ENCODE measurements at regions not wholly inside any gene's neighbourhood (a gene's known extent, or its start where the extent isn't known, plus 50 kb on each side); places are given as distances from the start of the nearest gene placed in this dataset.
"Not testable (repeated sequence)": the region's sequence is repeated elsewhere in the genome, so short reads cannot be mapped to it uniquely, and the experiment has no call there.

DNA sequence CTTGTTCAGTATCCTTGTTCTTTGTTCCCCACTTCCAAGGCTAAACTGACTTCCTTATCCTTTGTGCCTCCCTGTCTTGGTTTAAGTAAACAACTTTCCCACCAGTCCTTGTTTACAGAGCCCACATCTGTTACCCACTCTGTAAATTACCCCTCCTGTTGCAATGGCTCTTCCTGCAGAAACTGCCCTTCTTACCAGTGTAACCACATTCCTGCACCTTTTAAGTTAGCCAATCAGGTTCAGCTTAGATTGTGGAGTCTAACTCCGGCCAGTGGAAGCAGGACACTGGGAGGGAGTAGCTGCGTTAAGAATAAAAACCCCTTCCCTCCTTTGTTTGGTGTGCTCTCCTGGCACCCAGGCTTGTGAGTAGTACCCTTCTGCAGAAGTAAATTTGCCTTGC, 360.9 kb downstream of the PRDM5 start:
- Histone ChIP-seq H3K4me1 (ENCODE audit: insufficient read depth, low read length) (no peaks in the 10 kb centered on the region), H3K9ac (ENCODE audit: low read depth, low read length) (no peak overlapping the region), H3K36me3 (ENCODE audit: insufficient read depth, low read length) (no peaks in the 10 kb centered on the region), H3K27ac (ENCODE audit: low read depth, low read length) (no peak overlapping the region), H3K9me3 (ENCODE audit: insufficient read depth, low read depth, low read length) (peaks cover 19% of the 10 kb centered on the region), H3K4me3 (ENCODE audit: low read length) (no peak overlapping the region), H3K27me3 (ENCODE audit: insufficient read depth, low read length) (no peaks in the 10 kb centered on the region)
- 98% methylated on average over 2 of the region's 2 CpGs for WGBS

DNA sequence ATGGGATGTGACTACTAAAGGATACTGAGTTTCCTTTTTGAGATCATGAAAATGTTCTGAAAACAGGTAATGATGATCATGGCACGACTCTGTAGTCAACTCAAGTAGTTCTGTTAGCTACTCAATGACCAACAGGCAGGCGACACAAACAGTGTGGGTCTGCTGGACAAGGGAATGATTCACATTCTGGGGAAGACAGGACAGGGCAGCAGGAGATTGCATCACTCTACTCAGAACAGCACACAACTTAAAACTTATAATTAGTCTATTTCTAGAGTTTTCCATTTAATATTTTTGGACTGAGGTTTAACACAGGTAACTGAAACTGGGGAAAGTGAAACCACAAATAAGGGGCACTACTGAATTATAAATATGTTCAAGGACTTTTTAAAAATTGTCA, 365.2 kb downstream of the PRDM5 start:
- Histone ChIP-seq H3K27ac (ENCODE audit: low read depth, low read length) (no peak overlapping the region), H3K36me3 (ENCODE audit: insufficient read depth, low read length) (no peaks in the 10 kb centered on the region), H3K9me3 (ENCODE audit: insufficient read depth, low read depth, low read length) (peaks cover 15% of the 10 kb centered on the region), H3K27me3 (ENCODE audit: insufficient read depth, low read length) (no peaks in the 10 kb centered on the region), H3K4me3 (ENCODE audit: low read length) (no peak overlapping the region), H3K4me1 (ENCODE audit: insufficient read depth, low read length) (no peaks in the 10 kb centered on the region), H3K9ac (ENCODE audit: low read depth, low read length) (no peak overlapping the region)
- 91% methylated on average over 2 of the region's 2 CpGs for WGBS

DNA sequence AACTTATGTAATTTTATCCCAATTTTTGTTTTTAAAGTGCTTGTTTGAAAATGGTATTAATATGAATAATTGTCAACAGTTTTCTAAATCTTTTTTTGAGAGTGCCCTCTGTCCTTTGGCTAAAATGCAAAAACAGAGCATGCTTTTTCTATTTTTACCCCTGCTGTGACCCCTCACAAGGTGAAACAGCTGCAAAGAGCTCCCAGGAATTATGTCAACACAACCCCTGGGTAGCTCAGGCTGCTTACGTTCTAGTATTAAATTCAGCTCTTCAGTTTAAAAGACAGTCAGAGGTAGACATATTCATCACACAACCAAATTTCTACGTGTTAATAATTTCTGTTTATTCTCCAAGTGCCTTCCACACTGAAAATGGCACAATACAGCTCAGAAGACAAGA, 367.5 kb downstream of the PRDM5 start:
- Histone ChIP-seq H3K27me3 (ENCODE audit: insufficient read depth, low read length) (no peaks in the 10 kb centered on the region), H3K9ac (ENCODE audit: low read depth, low read length) (no peak overlapping the region), H3K27ac (ENCODE audit: low read depth, low read length) (no peak overlapping the region), H3K4me3 (ENCODE audit: low read length) (no peak overlapping the region), H3K36me3 (ENCODE audit: insufficient read depth, low read length) (no peaks in the 10 kb centered on the region), H3K4me1 (ENCODE audit: insufficient read depth, low read length) (no peaks in the 10 kb centered on the region), H3K9me3 (ENCODE audit: insufficient read depth, low read depth, low read length) (no peaks in the 10 kb centered on the region)
- 63% methylated on average over 2 of the region's 2 CpGs for WGBS

DNA sequence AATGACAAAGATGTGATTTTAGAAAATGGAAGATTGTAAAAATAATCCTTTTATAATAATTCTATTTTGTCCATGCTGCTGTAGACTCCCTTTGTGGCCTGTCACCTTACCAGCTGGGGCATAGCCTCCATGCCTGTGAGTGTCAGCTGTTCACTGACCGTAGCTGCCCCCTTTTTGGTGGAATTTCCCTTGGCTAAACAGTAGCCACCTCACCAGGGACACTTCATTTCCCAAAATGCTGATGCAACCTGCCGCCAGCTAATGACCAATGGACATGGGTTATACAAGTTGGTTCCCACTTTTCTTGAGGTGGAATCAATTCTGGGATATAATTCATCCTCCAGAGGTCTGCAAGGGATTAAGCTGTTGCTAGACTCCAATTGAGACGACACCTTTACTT, 368.4 kb downstream of the PRDM5 start:
- Histone ChIP-seq H3K27me3 (ENCODE audit: insufficient read depth, low read length) (no peaks in the 10 kb centered on the region), H3K4me3 (ENCODE audit: low read length) (no peak overlapping the region), H3K4me1 (ENCODE audit: insufficient read depth, low read length) (0 out of 2 replicates have a peak, but pooled peaks cover 5% of the 10 kb centered on the region), H3K27ac (ENCODE audit: low read depth, low read length) (no peak overlapping the region), H3K36me3 (ENCODE audit: insufficient read depth, low read length) (no peaks in the 10 kb centered on the region), H3K9me3 (ENCODE audit: insufficient read depth, low read depth, low read length) (no peaks in the 10 kb centered on the region), H3K9ac (ENCODE audit: low read depth, low read length) (no peak overlapping the region)
- 92% methylated on average over 3 of the region's 3 CpGs for WGBS

DNA sequence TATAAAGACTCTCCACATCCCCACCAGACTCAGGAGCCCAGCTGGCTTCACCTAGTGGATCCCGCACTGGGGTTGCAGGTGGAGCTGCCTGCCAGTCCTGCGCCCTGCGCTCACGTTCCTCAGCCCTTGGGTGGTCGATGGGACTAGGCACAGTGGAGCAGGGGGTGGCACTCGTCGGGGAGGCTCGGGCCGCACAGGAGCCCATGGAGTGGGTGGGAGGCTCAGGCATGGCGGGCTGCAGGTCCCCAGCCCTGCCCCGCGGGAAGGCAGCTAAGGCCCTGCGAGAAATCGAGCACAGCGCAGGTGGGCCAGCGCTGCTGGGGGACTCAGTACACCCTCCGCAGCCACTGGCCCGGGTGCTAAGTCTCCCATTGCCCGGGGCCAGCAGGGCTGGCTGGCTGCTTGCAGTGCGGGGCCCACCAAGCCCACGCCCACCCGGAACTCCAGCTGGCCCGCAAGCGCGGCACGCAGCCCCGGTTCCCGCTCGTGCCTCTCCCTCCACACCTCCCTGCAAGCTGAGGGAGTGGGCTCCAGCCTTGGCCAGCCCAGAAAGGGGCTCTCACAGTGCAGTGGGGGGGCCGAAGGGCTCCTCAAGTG, 371.8 kb downstream of the PRDM5 start:
- not testable (repeated sequence) for H3K9ac ChIP-seq (ENCODE audit: low read depth, low read length); H3K36me3 ChIP-seq (ENCODE audit: insufficient read depth, low read length); H3K27me3 ChIP-seq (ENCODE audit: insufficient read depth, low read length); H3K4me1 ChIP-seq (ENCODE audit: insufficient read depth, low read length); H3K9me3 ChIP-seq (ENCODE audit: insufficient read depth, low read depth, low read length); H3K4me3 ChIP-seq (ENCODE audit: low read length); H3K27ac ChIP-seq (ENCODE audit: low read depth, low read length)
- WGBS = 95% methylated on average over 27 of the region's 30 CpGs

DNA sequence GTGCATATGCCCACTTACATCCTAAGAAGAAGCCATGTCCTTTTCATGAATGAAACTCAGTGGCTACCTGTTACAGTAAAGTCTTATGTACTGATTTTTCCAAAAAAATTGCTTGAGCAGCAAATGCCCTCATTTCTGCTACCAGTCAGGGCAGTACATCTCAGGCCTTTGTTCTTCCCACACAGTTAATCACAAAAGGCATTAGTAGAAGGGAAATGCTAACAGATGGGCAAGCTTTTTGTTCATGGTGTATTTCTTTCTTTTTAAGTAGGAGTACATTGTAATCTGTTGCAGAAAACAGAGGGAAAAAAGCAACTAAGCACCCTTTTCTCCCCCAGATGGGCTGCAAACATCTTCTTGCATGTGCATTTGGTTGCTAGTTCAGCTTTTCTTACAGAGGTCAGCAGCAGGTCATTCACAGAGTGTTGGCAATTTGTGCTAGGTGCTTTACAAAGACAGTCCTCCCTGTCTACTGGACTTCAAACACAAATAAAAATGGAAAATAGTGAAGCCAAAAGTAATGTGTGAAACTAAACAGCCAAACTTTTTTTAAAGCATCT, 373.4 kb downstream of the PRDM5 start:
- H3K4me1 ChIP-seq (ENCODE audit: insufficient read depth, low read length) = 0 out of 2 replicates have a peak, but pooled peaks cover 8% of the 10 kb centered on the region
- no peaks in the 10 kb centered on the region for H3K36me3 ChIP-seq (ENCODE audit: insufficient read depth, low read length)
- no peak overlapping the region for H3K9ac ChIP-seq (ENCODE audit: low read depth, low read length)
- no peaks in the 10 kb centered on the region for H3K9me3 ChIP-seq (ENCODE audit: insufficient read depth, low read depth, low read length)
- no peak overlapping the region for H3K27ac ChIP-seq (ENCODE audit: low read depth, low read length)
- H3K4me3 ChIP-seq (ENCODE audit: low read length) = no peak overlapping the region
- no peaks in the 10 kb centered on the region for H3K27me3 ChIP-seq (ENCODE audit: insufficient read depth, low read length)

DNA sequence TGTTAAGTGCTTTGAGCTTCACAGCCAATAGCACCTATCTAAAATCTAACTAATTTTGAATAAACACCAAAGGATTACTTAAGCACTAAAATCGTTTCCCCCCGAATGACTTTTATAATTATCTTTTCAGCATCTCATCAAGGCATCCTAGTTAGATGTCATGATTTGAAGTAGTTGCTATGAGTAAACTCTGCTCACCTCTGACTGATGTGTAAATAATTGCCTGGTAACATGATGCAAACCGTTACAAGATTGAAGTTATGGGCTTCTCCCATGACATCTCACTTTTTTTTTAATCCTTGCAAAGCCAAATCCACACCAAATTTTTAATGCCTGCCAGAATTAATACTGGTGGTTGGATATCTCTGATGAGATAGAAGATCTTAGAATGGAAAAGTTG, 377.1 kb downstream of the PRDM5 start:
- Histone ChIP-seq H3K9ac (ENCODE audit: low read depth, low read length) (no peak overlapping the region), H3K9me3 (ENCODE audit: insufficient read depth, low read depth, low read length) (no peaks in the 10 kb centered on the region), H3K27me3 (ENCODE audit: insufficient read depth, low read length) (no peaks in the 10 kb centered on the region), H3K36me3 (ENCODE audit: insufficient read depth, low read length) (no peaks in the 10 kb centered on the region), H3K4me1 (ENCODE audit: insufficient read depth, low read length) (0 out of 2 replicates have a peak, but pooled peaks cover 8% of the 10 kb centered on the region), H3K27ac (ENCODE audit: low read depth, low read length) (no peak overlapping the region), H3K4me3 (ENCODE audit: low read length) (no peak overlapping the region)
- 96% methylated on average over 3 of the region's 3 CpGs for WGBS

DNA sequence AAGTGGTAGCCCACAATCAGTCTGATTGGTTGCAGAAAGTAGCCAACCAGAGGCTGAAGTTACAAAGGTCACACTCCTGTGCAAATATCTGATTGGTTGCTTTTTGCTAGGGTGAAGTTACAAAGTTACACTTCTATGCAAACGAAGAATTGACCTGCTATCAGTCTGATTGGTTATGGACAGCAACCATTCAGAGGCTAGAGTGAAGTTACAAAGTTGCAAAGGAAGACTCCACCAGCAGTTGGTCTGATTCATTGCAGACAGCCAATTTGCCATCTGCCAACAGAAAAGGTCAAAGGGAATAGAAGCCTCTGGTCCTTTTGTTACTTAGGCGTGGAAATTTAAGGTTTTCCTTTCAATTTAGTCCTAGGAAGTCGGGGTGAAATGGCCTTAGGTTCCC, 377.7 kb downstream of the PRDM5 start:
- 0 out of 2 replicates have a peak, but pooled peaks cover 8% of the 10 kb centered on the region for H3K4me1 ChIP-seq (ENCODE audit: insufficient read depth, low read length)
- H3K9me3 ChIP-seq (ENCODE audit: insufficient read depth, low read depth, low read length) = no peaks in the 10 kb centered on the region
- no peak overlapping the region for H3K27ac ChIP-seq (ENCODE audit: low read depth, low read length)
- H3K9ac ChIP-seq (ENCODE audit: low read depth, low read length) = no peak overlapping the region
- no peaks in the 10 kb centered on the region for H3K36me3 ChIP-seq (ENCODE audit: insufficient read depth, low read length)
- 87% methylated on average over 3 of the region's 3 CpGs for WGBS
- H3K27me3 ChIP-seq (ENCODE audit: insufficient read depth, low read length) = no peaks in the 10 kb centered on the region
- H3K4me3 ChIP-seq (ENCODE audit: low read length) = no peak overlapping the region

DNA sequence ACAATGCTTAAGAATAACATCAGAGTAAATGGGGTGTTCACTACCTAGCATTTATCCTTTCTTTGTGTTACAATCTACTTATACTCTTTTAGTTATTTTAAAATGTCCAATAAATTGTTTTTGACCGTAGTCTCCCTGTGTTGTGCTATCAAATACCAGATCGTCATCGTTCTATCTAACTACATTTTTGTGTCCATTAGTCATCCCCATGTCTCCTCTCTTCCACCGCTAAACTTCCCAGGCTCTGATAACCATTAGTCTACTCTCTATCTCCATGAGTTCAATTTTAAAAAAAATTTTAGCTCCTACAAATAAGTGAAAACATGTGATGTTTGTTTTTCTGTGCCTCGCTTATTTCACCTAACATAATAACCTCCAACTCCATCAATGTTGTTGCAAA, 381.9 kb downstream of the PRDM5 start:
- H3K36me3 ChIP-seq (ENCODE audit: insufficient read depth, low read length) = no peaks in the 10 kb centered on the region
- no peaks in the 10 kb centered on the region for H3K27me3 ChIP-seq (ENCODE audit: insufficient read depth, low read length)
- H3K9ac ChIP-seq (ENCODE audit: low read depth, low read length) = no peak overlapping the region
- WGBS = 96% methylated on average over 5 of the region's 5 CpGs
- H3K4me3 ChIP-seq (ENCODE audit: low read length) = no peak overlapping the region
- no peaks in the 10 kb centered on the region for H3K9me3 ChIP-seq (ENCODE audit: insufficient read depth, low read depth, low read length)
- no peak overlapping the region for H3K27ac ChIP-seq (ENCODE audit: low read depth, low read length)
- H3K4me1 ChIP-seq (ENCODE audit: insufficient read depth, low read length) = no peaks in the 10 kb centered on the region

DNA sequence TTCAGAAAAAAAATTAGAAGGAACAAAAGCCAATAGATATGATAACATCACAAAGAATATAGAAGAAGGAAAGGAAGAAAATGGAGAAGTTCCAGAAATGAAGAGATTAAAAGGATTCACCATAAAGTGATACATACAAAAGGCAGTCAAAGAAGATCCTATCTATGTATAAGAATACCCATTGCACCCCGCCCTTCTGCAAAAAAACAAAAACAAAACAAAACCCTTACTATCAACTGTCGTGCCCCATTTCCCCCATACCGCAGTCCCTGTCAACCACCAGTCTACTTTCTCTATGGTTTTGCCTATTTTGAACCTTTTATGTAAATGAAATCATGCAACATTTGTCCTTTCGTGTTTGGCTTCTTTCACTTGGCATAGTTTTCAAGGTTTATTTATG, 385.6 kb downstream of the PRDM5 start:
- Histone ChIP-seq H3K4me3 (ENCODE audit: low read length) (no peak overlapping the region), H3K9ac (ENCODE audit: low read depth, low read length) (no peak overlapping the region), H3K27ac (ENCODE audit: low read depth, low read length) (no peak overlapping the region), H3K4me1 (ENCODE audit: insufficient read depth, low read length) (no peaks in the 10 kb centered on the region), H3K36me3 (ENCODE audit: insufficient read depth, low read length) (no peaks in the 10 kb centered on the region), H3K9me3 (ENCODE audit: insufficient read depth, low read depth, low read length) (no peaks in the 10 kb centered on the region), H3K27me3 (ENCODE audit: insufficient read depth, low read length) (no peaks in the 10 kb centered on the region)
- 91% methylated on average over 4 of the region's 4 CpGs for WGBS

DNA sequence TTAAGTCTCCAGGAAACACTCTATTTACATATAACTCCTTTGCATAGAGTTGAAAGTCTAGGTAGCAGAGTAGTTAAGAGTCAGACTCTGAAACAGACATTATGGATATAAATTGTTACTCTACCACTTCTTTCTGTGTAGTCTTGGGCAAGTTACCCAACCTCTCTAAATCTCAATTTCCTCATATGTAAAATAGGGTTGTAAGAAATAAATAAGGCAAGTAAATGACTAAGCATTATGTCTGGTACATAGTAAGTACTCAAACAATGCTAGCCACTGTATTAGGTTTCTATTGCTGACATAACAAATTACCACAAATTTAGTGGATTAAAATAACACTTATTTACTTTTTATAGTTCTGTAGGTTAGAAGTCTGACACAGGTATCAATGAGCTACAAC, 394.1 kb downstream of the PRDM5 start:
- peaks cover 23% of the 10 kb centered on the region for H3K4me1 ChIP-seq (ENCODE audit: insufficient read depth, low read length)
- H3K36me3 ChIP-seq (ENCODE audit: insufficient read depth, low read length) = no peaks in the 10 kb centered on the region
- no peak overlapping the region for H3K9ac ChIP-seq (ENCODE audit: low read depth, low read length)
- H3K4me3 ChIP-seq (ENCODE audit: low read length) = no peak overlapping the region
- no peaks in the 10 kb centered on the region for H3K9me3 ChIP-seq (ENCODE audit: insufficient read depth, low read depth, low read length)
- no peak overlapping the region for H3K27ac ChIP-seq (ENCODE audit: low read depth, low read length)
- no peaks in the 10 kb centered on the region for H3K27me3 ChIP-seq (ENCODE audit: insufficient read depth, low read length)

DNA sequence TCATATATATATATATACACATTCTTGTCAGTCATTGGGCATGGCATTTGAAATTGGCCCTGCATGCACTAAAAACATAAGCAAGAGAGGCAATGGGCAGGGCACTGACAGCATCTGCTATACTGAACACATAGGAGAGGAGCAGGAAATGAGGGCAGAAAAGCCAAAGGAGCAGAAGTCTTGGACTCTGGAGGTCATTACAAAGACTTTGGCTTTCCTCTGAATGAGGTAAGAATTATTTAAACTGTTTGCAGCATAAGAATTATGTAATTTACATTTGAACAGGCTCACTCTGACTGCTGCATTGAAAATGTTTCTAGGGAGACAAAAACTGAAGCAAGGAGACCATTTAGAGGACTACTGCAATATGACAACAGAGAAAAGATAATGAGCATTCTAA, 396.5 kb downstream of the PRDM5 start:
- Histone ChIP-seq H3K36me3 (ENCODE audit: insufficient read depth, low read length) (no peaks in the 10 kb centered on the region), H3K9ac (ENCODE audit: low read depth, low read length) (no peak overlapping the region), H3K4me3 (ENCODE audit: low read length) (no peak overlapping the region), H3K9me3 (ENCODE audit: insufficient read depth, low read depth, low read length) (no peaks in the 10 kb centered on the region), H3K27me3 (ENCODE audit: insufficient read depth, low read length) (no peaks in the 10 kb centered on the region), H3K4me1 (ENCODE audit: insufficient read depth, low read length) (peaks cover 24% of the 10 kb centered on the region), H3K27ac (ENCODE audit: low read depth, low read length) (no peak overlapping the region)

All from HUES64 (cell line).